CD4-positive, alpha-beta T cell treated with Interferon gamma for 1 hour (primary cell): ENCODE measurements at regions not wholly inside any gene's neighbourhood (a gene's known extent, or its start where the extent isn't known, plus 50 kb on each side); places are given as distances from the start of the nearest gene placed in this dataset.
"Not testable (repeated sequence)": the region's sequence is repeated elsewhere in the genome, so short reads cannot be mapped to it uniquely, and the experiment has no call there.

Source experiments
- DNase-seq: peaks from one replicate; pipeline ENCODE4 v3.0.0-alpha.2; 2020

DNA sequence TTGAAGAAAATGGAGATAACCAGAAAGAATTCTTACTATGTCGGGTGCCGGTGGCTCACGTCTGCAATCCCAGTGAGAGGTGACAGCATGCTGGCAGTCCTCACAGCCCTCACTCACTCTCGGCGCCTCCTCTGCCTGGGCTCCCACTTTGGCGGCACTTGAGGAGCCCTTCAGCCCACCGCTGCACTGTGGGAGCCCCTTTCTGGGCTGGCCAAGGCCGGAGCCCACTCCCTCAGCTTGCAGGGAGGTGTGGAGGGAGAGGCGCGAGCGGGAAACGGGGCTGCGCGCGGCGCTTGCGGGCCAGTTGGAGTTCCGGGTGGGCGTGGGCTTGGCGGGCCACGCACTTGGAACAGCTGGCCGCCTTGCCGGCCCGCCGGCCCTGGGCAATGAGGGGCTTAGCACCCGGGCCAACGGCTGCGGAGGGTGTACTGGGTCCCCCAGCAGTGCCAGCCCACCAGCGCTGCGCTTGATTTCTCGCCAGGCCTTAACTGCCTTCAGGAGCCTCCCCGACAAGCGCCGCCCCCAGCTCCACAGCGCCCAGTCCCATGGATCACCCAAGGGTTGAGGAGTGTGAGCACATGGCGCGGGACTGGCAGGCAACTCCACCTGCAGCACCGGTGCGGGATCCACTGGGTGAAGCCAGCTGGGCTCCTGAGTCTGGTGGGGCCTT, 1672.5 kb upstream of the B3GALT2 start:
- not testable (repeated sequence) for DNase-seq

DNA sequence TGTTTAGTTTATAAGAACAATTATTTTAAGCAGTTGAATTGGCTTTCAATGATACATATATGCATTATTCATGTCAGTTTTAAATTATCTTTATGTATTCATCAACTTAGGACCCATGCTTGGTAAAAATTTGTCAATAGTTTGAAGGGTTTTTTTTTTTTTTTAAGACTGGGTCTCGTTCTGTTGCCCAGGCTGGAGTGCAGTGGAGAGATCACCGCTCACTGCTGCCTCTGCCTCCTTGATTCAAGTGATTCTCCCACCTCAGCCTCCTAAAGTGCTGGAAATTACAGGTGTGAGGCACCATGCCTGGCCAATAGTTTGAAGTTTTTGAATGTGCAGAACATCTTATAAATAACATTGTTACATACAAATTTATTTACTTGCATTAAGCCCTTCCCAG, 1671.0 kb upstream of the B3GALT2 start:
- no peak for DNase-seq

GRCh38 chr1:194848846-194849245, 1662.4 kb upstream of the B3GALT2 start:
- DNase-seq: no peak

GRCh38 chr1:194846488-194846887, 1660.1 kb upstream of the B3GALT2 start:
- no peak for DNase-seq

GRCh38 chr1:194843077-194843476, 1656.7 kb upstream of the B3GALT2 start:
- DNase-seq: no peak

DNA sequence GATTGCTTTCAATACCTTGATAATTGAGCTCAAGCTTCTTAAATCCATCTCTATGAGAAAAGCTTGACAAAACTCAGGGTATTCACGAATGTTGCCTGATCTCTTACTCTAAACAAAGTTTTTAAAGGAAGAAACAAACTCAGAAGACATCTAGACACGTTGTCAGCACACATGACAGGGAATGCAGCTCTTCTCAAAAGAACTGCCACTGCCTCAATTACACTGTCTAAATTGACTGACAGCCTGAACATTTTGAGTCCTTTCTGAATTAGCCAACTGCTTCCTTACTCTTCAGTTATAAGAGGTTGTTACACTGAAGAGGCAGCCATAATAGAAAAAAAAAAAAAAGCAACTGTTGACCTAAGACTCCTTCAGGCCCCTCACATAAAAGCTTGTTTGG, 1646.7 kb upstream of the B3GALT2 start:
- DNase-seq: no peak

DNA sequence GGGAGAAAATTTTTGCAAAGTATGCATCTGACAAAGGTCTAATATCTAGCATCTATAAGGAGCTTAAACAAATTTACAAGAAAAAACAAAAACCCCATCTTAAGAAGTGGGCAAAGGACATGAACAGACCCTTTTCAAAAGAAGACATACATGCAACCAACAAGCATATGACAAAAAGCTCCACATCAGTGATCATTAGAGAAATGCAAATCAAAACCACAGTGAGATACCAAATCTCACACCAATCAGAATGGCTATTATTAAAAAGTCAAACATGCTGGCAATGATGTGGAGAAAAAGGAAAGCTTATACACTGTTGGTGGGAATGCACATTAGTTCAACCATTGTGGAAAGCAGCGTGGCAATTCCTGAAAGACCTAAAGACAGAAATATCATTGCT, 1645.2 kb upstream of the B3GALT2 start:
- DNase-seq: not testable (repeated sequence)

GRCh38 chr1:194830387-194830786, 1644.0 kb upstream of the B3GALT2 start:
- DNase-seq: no peak

DNA sequence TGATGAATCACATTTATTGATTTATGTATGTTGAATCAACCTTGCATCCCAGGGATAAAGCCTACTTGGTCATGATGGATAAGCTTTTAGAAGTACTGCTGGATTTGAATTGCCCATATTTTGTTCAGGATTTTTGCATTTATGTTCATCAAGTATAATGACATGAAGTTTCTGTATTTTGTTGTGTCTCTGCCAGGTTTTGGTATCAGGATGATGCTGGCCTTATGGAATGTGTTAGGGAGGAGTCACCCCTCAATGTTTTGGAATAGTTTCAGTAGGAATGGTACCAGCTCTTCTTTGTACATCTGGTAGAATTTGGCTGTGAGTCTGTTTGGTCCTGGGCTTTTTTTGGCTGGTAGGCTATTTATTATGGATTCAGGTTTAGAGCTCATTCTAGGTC, 1643.1 kb upstream of the B3GALT2 start:
- no peak for DNase-seq

DNA sequence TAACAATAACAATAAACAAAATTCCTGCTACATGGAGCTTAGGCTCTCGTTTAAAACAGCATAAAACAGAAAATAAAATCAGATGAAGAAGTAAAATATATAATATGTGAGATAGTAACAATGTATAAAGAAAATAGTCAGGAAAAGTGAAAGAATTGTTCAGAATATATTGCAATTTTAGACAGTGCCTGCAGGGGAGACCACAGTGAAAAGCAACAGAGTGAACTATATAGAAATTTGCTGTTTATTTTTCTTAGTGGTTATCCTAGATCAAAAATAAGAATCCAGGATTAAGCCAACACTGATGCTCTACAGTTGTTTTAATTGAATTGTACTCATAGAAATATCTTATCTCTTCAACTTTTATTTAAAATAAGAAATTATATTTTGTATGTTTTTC, 1639.0 kb upstream of the B3GALT2 start:
- DNase-seq: no peak

GRCh38 chr1:194821091-194821490, 1634.7 kb upstream of the B3GALT2 start:
- DNase-seq: no peak

DNA sequence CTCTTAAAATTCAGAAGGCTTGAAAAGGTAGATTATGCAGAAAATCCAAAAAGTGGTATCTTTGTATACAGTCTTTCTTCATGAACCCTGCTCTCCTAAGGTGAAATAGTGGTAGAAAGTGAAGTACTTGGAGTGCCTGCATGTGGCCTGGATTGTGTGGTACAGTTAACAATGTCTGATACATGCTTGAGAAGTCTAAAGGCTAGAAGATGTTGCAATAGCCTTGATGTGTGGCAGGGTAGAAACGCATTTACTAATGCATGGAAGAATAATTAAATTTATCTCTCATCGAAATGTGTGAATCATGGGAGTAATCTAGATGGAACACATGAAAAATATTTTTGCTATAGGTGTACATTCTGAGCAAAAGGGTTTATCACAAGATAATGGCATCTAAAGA, 1632.3 kb upstream of the B3GALT2 start:
- DNase-seq: no peak

- no peak for DNase-seq
Observed at GRCh38 chr1:194816859-194817258, 1630.4 kb upstream of the B3GALT2 start.

DNA sequence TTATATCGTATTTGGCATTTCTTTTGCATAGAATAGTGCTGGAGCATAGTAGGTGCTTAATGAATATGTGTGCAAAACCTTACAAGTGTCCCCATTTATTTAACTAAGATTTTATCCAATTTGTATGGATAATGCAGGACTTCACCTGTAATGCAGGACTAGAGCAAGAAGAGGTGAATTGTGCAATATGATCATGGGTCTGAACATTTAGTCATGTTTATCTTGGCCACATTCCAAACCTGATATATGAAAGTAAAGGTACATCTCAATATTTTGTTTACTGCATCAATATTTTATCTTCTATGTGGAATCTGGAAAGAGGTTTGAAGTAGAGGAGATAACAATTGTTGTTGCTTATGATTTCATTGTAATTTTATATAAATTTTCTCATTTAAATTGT, 1626.7 kb upstream of the B3GALT2 start:
- no peak for DNase-seq

DNA sequence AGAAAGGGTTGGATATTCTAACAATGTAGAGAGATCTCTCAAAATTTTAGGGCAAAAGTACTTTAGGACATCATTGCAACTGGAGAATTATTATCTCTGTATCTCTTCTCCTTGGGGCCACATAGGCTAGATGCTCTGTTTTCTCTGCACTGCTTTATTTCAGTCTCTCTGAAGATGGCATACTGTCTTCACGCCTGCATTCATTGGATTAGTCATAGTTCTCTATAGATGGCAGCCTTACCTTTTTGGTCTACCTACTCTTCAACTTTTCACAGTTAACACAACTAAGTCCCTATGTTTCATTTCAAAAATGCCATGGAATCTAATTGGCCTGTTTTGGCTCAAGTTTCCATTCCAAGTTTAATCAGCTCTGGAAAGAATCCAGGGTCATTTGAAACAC, 1623.3 kb upstream of the B3GALT2 start:
- no peak for DNase-seq

- DNase-seq: no peak
Observed at GRCh38 chr1:194809215-194809614, 1622.8 kb upstream of the B3GALT2 start.

DNA sequence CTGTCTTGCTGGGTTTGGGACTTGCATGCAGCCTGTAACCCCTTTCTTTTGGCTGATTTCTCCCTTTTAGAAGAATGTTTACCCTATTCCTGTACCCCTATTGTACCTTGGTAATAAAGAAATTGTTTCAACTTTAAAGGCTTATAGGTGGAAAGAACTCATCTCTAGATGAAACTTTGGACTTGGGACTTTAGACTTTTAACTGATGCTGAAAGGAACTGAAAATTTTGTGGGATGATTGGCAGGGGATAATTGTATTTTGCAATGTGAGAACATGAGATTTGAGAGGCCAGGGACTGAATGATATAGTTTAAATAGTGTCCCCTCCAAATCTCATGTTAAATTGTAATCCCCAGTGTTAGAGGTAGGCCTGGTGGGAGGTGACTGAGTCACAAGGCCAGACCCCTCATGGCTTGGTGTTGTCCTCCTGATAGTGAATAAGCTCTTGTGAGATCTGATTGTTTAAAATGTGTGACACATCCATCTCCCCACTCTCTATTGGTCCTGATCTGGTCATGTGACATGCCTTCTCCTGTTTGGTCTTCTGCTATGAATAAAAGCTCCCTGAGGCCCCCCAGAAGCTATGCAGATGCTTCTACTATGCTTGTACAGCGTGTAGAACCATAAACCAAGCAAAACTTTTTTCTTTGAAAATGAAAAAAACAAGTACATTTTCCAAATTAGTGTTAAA, 1621.3 kb upstream of the B3GALT2 start:
- no peak for DNase-seq

DNA sequence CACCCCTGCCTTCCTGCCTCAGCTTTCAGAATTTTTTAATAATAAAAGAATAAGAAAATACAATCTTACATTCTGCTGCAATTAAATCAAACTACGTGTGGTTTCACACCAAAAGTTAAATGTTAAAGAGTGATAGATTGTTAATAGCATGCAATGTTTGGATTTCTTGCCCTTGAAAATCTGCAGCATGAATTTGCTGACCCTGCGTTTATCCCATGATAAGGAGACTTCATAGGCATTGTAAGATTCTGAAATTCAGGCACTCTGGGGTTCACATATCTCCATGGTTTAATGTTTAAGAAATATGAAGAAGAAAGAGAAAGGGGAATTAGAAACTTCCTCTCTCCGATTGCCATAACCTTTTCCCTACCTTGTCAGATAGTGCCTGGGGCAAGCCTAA, 1616.2 kb upstream of the B3GALT2 start:
- no peak for DNase-seq

GRCh38 chr1:194795917-194796593, 1609.6 kb upstream of the B3GALT2 start:
- DNase-seq: no peak

GRCh38 chr1:194787001-194787400, 1600.6 kb upstream of the B3GALT2 start:
- DNase-seq: no peak

- no peak for DNase-seq
Observed at GRCh38 chr1:194786027-194786426, 1599.6 kb upstream of the B3GALT2 start.

DNA sequence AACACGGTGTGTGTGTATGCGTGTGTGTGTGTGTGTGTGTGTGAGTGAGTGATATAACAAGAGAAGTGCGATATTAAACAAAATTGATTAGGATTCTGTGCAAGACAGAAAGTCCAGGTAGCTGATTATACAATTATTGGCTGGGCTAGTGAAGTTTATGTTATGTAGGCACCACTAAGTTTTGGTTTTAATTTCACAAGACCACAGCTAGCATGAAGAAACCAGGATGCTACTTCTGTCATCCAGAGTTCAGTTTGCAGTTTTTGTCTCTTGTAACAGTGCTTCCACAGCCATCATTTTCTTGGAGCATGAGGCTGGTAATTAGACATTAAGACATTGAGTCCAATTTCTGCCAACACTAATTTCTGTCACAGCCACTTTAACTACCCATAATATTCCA, 1590.2 kb upstream of the B3GALT2 start:
- no peak for DNase-seq

DNA sequence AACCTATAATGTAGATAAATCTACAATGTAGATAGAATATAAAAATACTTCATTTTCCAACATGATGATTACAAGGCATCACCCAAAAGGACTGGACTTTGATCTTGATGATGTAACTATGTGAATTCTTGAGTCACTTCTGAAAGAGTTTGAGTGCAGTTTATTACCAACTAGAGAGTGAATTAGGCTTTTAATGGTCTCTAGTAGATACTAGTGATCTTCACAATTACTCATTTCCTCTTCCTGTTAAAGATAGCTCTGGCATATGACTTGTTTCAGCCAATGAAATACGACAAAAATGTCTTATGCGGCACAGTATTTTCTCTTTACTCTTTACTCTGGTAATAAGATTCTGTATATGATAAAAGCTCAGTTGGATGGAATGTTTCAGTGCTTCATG, 1588.1 kb upstream of the B3GALT2 start:
- DNase-seq: no peak

DNA sequence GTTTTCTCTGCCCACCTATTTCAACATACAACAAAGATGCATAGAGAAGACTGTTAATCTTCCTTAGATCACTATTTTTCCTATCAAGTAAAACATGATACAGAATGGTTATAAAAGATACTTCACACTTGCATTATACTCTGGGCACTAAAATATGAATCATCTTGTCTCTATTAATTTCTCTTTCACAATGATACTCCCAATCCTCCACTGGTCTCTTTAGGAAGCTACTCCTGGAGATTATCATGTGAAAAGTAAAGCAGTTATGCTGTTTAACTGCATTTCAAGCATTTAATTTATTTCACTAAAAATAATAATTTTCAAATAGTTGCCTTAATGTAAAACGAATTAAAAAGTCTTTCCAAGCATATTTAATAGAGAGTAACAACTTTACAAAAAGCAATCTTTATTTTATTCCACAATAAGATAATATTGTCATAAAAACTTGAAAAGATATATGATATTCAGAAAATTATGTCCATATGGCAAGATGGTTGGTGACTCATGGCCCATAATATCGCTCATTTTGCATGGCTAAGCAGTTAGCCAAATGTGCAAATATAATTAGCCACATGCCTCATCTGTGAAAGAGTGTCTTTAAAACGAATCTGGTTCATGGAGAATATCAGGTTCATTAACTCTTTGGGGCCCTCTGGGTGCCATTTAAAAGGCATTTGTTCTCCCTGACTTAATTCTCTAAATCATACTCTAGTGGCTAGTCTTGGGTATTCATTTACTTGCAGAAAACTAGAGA, 1569.0 kb upstream of the B3GALT2 start:
- DNase-seq: no peak
